Stimulated activated CD4-positive, alpha-beta T cell treated with anti-CD3 and anti-CD28 coated beads, Interleukin-2, amount 100 ng/mL, for 4 hours (primary cell): ENCODE measurements at regions not wholly inside any gene's neighbourhood (a gene's known extent, or its start where the extent isn't known, plus 50 kb on each side); places are given as distances from the start of the nearest gene placed in this dataset.
"Not testable (repeated sequence)": the region's sequence is repeated elsewhere in the genome, so short reads cannot be mapped to it uniquely, and the experiment has no call there.

Experiments used
- DNase-seq: peaks from one replicate; pipeline ENCODE4 v3.0.0-alpha.2; 2020; ENCODE audit warnings: low read depth

DNA sequence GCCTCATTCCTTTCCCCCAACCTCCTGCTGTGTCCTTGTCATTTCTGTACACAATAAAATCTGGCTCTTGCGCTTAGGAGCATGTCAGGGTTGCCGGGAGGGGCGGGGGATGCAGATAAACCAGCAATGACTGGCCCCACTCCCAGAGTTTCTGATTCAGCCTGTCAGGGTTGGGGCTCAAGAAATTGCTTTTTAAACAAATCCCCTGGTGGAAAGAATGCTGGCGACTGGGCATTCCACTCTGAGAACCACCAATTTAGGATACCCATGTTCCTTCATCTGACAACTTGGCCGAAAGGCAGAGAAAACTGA lies 376.4 kb downstream of the TCERG1L start:
- no peak for DNase-seq

DNA sequence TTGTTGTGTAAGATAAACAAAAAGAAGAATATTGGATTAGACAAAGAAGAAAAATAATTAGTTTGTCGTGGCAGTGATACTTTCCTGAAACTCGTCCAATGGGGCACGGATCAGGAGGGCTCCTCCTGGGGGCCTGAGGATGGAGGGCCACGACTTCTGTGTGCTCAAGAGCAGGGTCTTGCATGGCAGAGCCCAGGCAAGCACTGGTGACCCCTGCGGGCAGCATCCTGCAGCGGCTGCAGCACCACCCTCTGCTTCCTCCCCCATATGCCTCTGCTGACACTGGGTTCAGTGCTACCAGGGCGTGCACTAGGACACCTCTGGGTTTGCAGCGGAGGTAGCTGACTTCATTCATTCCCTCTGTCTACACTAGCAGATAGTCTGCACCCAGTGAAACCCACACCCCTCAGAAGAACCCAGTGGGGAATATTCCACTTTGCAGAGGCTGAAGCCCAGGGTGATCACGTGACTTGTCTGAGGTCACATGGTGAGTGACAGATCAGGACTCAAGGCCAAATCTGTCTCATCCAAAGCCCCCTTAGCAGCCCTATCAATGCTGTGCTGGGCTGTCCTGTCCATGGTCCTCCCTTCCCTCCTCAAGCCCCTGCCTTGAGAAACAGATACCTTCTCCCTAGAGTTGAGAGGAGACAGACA lies 375.5 kb downstream of the TCERG1L start:
- DNase-seq = no peak

DNA sequence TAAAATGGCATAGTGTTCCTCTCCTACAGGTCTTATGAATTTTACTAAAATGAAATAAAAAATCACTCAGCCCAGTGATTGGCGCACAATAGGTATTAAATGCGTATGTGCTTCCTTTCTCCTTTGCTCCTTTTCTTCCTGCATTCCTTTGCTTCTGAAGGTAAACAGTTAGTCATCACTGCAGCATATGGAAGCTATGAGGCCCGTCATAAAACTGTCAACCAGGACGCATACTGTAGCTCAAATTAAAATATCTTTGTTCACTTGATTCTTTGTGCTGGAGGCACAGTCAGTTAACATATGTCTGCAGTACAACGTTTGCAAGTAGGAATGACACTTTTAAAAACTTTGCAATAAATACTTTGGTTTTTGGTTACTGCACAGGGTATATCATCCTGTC lies 374.7 kb downstream of the TCERG1L start:
- DNase-seq = no peak

DNA sequence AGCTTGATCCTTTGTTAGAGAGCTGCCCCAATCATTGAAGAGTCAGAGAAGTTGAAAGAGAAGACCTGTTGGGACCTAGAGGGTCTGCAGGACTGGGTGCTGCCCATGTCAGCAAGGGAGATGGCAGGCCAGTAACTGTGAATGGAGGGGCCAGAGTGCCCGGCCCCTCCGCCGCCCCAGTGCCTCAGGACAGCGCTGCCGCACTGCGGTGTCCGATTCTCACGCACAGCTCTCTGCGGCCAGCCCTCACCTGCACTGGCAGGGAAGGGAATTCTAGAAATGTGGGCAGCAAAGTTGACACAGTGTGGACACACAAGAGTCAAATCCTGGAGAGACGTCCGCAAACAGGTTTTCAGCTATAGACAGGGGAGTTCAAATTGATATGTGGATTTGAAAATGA lies 373.5 kb downstream of the TCERG1L start:
- no peak for DNase-seq

DNA sequence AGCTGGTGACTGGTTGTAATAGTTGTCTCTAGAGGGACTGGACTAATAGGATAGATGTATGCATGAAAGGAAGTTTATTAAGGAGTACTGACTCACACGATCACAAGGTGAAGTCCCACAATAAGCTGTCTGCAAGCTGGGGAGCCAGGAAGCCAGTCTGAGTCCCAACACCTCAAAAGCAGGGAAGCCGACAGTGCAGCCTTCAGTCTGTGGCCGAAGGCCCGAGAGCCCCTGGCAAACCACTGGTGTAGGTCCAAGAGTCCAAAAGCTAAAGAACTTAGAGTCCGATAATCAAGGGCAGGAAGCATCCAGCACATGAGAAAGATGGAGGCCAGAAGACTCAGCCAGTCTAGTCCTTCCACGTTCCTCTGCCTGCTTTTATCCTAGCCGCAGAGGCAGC lies 372.6 kb downstream of the TCERG1L start:
- not testable (repeated sequence) for DNase-seq

DNA sequence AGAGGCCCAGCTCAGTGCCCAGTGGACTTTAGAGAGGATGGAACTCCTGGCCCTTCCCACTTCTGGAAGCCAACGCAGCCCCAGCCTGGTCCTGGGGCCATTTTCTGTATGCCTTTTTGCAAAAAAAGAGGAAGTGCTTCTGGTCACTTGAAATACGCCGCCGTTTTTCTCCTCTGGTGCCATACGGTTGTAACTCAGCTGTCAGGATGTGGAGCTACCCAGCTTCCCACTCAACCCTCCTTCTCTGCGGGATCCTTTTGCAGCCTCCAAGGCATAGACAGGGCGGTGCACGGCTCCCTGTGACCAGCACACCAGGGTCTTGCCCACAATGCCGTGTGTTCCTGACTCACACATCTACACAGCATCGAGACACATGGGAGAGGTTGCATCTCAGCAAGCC lies 369.6 kb downstream of the TCERG1L start:
- DNase-seq = no peak

DNA sequence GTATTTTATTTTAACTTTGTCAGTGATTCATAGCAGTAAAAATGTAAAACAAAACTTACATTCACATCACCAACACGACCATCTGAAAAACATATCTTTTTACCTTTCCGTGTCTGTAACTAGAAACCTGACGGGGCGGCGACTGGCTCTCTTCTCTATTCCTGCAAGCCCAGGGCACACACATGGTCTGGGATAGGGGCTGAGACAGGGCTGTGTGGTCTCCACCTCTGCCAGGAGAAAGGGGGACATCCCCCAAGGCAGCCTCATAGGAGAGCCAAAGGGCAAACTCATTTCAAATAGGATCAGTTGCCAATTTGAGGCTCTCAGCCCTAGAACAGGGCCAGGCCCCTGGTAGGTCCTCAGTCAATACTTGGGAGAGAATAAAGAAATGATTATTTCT lies 359.4 kb downstream of the TCERG1L start:
- DNase-seq = no peak

DNA sequence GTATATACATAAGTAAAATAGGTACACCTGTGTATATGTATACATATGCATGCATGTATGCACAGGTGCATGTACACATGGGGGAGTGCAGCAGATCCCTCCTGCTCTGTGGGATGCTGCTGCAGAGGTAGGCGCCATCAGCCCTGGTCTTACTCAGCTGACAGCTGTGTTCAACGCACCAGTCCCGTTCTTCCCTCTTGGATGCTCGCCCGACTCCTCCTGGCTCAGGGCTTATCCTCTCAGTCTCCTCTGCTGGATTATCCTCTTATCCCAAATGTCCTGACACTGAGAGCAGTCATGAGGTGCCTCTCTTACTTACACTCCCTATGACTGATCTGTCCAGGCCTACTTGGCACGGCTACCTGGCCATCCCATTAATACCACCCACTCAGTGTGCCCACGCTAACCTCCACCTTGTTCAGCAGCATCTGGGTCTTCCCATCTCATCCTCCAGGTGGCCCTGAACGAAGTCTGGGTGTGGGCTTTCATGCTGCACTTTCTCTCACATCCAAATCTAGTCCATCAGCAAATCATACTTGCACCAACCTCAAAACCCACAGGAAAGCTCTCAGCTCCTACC lies 357.1 kb downstream of the TCERG1L start:
- DNase-seq = no peak

DNA sequence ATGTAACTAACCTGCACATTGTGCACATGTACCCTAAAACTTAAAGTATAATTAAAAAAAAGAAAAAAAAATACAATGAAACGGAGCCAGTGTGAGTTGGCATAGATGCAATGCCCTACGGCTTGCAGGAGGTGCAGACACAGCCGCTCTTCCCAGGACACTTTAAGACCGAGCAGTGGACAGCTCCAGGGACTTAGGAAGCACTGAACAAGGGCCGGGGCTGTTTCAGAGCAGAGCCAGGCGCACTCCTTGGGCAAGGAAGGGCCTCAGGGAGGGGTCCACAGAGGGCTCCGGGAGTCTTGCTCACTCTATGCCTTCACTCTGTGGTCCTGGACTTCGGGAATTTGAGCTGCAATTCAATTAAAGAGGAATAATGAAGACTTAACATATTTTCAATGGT lies 355.3 kb downstream of the TCERG1L start:
- DNase-seq = no peak

DNA sequence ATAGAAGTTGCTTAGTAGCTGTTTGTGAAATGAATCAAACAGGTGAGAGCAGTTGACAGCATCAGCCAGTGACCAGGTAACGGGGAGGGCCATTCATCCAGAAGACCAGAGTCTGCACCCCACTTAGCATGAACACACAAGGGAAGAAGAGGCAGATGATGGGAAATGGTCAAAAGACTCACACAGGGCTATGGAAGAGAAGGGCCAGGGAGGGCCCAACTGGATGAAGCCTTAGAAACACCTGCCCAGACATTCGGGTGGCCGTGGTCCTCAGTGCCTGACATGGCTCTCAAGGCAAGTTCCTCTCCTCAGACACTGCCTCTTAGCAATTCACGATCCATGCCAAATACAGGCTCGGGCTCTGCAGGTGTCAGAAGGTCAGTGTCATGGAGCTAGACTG lies 354.1 kb downstream of the TCERG1L start:
- DNase-seq = no peak

DNA sequence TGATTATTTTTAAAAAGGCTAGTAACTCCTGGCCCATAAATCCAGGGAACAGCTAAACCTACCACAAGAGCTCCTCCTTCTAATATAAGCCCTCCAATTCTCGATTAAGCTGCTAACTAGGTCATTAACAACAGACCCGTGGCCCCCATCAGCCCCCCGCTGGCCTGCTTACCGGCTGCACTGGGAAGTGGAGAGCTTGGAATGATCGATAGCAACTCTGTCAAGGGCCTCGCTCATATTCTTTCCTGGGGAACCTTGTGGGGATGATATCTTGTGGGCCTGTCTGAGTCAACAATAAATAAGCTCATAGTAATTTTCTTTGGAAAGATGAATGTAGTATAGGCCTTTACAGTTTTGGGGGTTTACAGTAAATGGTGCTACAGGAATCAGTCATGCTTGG lies 353.5 kb downstream of the TCERG1L start:
- no peak for DNase-seq

DNA sequence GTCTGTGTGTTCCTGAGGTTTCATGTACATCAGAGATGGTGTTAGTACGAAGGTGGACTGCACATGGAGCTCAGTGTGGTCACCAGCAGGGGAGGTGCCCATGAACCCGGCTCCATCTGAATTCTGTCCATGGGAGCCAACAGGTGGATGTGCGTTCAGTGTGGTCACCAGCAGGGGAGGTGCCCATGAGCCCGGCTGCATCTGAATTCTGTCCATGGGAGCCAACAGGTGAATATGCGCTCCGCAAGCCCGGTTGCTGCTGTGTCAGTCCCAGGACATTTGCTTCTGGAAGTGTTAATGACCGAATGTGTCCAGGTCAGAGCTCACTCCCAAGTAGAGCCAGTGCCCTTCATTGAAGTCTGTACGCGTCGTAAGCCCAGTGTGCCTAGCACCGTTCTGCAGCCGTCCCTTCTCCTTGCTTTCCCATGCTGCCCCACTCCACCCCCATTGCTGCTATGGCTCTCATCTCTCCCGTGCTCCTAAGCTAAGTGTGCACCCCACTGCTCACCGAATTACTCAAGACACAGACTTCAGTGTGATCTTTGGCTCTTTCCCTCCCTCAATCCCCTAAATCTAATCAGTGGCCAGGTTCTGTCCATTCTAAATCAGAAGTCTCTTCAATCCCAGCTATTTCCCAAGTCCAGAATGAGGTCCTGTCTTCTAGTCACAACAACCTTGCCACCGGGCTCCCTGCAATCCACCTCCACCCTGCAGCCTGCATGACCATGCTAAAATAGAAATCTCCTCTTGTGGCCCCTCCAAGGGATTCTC lies 352.4 kb downstream of the TCERG1L start:
- DNase-seq = no peak

DNA sequence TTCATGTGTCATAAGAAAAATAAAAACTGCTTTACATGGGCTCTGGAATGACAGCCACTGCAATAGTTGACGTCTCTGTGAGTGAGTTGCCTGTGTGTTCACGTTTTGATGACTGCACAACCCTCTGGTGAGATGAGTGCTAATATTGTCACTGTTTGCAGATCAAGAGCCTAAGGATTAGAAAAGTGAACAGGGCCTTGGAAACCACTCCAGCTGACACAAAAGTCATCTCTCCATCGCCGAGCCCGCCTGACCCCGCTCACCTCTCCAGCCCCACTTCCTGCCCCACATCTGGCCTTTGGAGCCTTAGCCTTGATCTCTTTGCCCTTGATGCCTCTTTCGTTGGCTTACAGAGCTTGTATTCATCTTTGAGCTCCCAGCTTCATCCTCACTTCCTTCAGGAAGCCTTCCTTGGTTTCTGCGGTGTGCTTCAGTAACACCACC lies 351.7 kb downstream of the TCERG1L start:
- no peak for DNase-seq

DNA sequence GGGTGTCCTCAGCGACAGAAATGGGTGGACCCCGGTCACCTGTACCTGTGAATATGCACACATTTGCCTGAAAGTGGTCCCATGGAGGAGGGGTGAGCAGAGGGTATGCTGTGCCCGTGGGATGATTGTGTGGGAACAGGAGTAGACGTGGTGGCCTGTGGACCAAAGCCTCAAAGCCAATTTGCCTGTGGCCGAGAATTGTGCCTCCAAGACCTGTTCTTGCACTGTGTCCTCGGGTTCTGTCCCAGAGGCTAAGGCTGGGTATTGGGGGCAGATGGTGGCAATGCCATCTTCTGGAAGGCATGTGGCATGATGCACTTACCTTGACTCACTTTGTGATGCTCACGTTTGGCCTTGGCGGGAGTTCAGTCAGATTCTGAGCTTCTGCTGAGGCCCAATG lies 351.0 kb downstream of the TCERG1L start:
- no peak for DNase-seq

DNA sequence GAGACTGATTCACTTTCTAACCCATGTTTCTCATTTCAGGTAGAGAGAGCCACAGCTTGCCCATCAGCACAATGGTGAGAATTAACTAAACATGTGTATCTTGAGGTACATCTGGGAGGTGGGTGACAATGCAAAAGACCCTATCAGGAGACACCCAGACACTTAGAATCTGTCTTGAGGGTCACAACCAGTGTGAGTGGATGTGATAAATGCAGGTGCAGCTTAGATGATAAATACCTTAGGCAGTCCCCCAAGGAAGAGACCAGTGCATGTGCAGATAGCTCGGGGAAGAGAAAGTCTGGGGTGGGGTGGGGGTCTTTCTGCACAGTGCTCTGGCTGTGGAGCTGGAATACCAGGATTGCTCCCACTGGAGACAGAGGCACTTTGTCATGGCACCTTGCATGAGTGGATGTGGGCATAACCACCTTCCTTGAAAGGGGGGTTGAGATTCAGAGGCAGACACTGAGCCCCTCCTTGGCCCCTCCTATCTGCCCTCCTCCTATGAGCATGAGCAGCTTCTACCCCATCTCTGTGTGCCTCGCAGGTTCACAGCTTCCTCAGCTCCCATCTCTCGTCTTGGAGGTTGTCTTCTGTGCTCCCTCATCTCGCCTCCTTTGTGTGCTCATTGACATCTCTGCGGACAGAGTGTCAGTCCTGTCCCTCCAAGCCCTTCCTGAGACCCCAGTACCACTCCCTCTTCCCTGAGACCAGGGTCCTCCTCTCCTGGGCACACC lies 349.8 kb downstream of the TCERG1L start:
- no peak for DNase-seq

DNA sequence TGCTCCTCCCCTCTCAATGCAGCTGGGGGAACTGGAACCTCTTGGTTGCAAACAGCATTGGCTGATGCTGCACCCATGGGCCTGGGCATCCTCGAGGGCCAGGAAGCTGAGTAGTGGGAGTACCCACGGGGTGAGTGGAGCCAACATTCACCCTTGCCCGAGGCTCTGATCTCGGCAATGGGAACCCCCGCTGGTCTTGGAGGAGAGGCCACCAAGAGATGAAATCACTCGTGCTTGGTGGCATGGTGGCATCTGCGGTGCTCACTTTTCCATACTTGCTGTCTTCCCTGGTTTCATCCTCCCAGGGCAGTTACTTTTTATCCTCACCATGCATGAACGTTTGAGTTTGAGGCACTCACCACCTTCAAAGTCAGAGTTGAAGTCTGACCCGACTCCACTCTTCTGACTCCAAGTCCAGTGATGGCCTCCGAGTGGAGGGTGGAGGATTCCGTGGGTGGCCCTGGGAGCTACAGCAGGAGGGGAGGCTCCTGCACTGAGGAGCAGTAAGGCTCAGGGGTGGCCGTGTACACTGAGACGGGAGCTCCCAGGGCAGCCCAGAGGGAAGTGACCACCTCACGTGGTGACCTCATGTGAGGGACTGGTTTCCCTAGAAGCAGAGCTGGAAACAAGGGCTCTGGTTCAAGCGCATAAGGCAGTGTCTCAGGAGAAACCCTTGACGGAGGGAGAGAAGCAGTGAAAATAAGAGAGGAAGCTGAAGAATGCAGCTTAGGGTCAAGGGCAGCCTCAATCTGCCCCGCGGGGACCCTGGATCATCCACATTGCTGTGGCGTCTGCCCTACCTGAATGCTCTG lies 349.1 kb downstream of the TCERG1L start:
- DNase-seq = no peak

DNA sequence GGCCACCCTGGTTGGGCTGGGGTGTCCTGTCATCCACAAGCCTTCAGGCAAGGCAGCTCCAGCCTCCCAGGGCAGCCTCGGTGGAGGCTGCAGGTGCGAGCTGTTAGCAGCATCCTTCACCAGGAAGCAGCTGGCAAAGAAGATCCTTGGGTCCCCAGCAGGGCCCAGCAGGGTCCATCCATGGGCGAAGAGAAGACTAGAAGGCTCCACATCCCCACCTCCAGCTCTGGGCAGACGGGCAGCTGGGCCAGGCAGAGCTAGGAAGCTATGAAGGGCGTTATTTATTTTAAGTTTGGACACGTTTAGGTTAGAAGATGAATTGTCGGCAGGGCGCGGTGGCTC lies 348.5 kb downstream of the TCERG1L start:
- DNase-seq = no peak

DNA sequence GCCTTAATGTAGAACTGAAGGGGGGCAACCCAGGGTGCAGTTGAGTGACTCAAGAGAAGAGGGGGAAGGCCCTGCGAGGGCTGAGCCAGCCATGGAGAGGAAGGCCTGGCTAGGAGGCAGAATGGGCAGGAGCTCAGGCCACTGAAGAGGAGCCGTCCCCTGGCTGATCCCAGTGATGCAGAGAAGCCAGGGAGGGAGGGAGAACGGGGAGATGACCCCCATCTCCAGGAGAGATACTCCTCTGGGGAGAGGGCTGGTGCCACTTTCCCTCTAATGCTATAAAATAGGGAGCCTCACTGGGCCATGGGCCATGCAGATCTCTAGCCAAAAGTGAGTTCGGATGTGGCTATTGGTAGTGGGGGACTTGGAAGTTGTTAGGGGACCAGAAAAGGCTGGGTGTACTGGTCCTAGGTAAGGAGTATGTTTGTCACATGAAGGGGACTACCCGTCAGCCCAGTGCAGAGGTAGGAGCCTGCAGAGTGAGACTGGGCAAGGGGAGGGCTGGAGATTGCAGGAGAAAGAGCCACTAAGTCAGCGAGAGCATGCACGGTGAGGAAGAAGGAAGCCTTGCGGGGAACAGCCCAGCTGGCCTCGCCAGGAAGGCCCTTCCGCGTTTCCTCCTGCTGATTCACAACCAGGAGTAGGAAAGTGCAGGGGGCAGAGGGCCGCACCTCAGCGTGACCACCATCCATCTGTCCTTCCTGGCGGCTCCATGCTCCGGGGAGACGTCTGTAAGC lies 347.6 kb downstream of the TCERG1L start:
- DNase-seq = no peak

DNA sequence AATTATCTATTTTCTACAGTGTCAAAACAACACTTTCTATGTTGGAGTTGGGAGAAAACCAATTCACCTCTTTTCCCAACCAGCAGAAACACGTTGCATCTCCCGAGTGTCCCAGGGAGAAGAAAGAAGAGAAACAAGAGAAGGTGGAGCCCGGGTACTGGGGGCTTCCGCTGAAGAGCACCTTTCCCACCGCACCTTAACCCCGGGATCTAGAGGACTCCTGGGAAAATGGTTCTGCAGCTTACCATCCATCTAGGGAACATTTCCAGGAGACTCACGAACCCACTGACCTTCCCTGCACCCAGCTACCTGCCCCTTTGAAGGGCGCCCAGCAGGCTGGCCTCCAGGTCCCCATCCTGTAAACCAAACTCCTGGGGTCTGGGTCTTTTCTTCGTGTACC lies 346.8 kb downstream of the TCERG1L start:
- no peak for DNase-seq

DNA sequence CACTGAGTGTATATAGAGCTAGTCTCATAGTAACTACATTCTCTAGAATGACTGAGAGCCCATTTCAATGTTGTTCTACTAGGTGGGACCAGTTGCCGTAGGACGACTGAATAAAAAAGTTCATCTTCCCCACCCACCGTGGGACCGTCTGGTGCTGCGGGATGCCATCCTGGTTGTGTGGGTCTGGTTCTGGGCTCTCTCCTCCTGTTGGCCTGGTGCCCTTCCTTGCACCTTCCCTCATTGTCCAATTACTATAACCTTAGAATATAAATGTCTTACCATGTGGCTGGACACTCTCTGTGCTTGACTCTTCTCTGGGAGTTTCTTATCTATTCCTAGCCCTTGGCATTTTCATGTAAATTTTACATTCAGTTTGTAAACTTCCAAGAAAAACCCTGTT lies 344.4 kb downstream of the TCERG1L start:
- DNase-seq = no peak

DNA sequence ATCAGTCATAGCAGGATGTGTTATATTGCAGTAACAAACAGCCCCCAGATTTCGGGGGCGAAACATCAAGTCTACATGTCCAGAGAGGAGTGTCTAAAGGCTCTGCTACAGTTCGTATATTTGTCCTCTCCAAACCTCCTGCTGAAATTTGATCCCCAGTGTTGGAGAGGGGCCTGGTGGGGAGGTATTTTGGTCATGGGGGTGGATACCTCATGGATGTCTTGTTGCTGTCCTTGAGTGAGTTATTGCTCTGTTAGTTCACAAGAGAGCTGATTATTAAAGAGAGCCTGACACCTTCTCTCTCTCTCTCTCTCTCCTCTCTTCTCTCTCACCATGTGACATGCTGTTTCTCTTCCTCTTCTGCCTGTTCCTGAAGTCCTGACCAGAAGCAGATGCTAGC lies 343.7 kb downstream of the TCERG1L start:
- no peak for DNase-seq

DNA sequence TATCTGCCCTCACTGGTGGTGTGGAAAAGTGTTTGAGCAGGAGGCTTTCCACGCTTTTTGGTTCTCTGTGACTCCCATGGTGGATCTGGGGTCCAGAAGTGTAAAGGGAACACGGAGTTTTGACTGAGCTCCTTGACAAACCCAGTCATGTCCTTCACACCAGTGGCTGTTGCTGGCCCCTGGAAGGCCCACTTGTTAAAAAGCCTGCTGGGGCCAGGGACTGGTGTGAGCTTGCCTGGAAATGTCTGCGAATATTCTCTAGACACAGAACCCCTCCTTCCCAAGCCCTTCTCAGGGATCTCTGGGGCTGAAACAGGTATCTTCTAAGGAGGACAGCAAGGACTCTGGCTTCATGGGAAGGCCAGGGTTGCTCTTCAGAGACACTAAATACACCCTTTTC lies 343.0 kb downstream of the TCERG1L start:
- no peak for DNase-seq
